Testis (tissue), 2 donors: ENCODE measurements at regions not wholly inside any gene's neighbourhood (a gene's known extent, or its start where the extent isn't known, plus 50 kb on each side); places are given as distances from the start of the nearest gene placed in this dataset.
"Not testable (repeated sequence)": the region's sequence is repeated elsewhere in the genome, so short reads cannot be mapped to it uniquely, and the experiment has no call there.

ENCODE experiments used
- DNase-seq: peaks from one replicate; pipeline ENCODE4 v3.0.0-alpha.2; 2019
- H3K27ac ChIP-seq, 2 donors: fragments of 200-600 bp; sonication (generic); one replicate each; pipeline ENCODE4 v1.5.1; 2019
- H3K27me3 ChIP-seq: fragments of 200-600 bp; sonication (generic); one replicate; pipeline ENCODE4 v1.5.1; 2019
- H3K36me3 ChIP-seq: fragments of 200-600 bp; sonication (generic); one replicate; pipeline ENCODE4 v1.5.1; 2017; ENCODE audit warnings: low read depth; ENCODE audit errors: missing control alignments
- H3K4me1 ChIP-seq: fragments of 200-600 bp; sonication (generic); one replicate; pipeline ENCODE4 v1.5.1; 2019
- H3K4me3 ChIP-seq, 2 donors: fragments of 200-600 bp; sonication (generic); one replicate each; pipeline ENCODE4 v1.5.1; 2017 to 2019
- H3K9me3 ChIP-seq: fragments of 200-600 bp; sonication (generic); one replicate; pipeline ENCODE4 v1.5.1; 2017
- CTCF ChIP-seq, 3 experiments: fragments of 450-650 bp in 2 of 3; fragments of 200-600 bp in 1 of 3; sonication (generic) in 1 of 3; IDR thresholded peaks; one replicate each; pipeline ENCODE4 v1.5.1; 2016 to 2019; ENCODE audit warnings: antibody characterized with exemption in 3 of 3, mild to moderate bottlenecking in 2 of 3, moderate library complexity in 1 of 3
- POLR2A ChIP-seq: fragments of 450-650 bp; IDR thresholded peaks from one replicate; pipeline ENCODE4 v1.6.1; 2017; ENCODE audit warnings: antibody characterized with exemption, mild to moderate bottlenecking, moderate library complexity
- WGBS, 2 donors: methylation state at CpG; one replicate each; pipeline ENCODE4 v1.1.5; 2018; 5-methylcytosine and 5-hydroxymethylcytosine counted together
- intact Hi-C: fragments of 100-400 bp; cut with DNase I; formaldehyde crosslinking; loops from one replicate; pipeline ENCODE4 v1.15.1; 2023; ENCODE audit warnings: low total_unique reads

DNA sequence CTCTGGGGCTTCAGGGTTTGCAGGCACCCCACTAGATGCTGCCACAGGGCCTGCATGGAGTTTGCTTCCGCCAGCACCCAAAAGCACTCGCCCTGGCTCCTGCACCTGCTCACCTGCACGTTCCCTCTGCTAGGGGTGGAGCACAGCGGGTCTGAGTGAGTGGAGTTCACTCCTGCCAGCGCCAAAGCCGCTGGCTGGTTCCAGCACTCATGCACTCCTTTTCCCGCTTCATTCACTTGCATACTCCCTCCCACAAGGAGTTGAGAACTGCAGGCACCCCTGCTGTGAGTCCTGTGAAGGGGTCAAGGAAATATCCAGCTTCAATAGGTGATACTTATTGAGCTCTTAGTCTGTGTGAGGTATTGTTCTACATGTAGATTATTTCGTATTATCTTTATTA is 537.5 kb downstream of the NR2F2 start:
- intact Hi-C loops = no loop called here
- 71 to 79% methylated on average over 8 of the region's 8 CpGs for WGBS, 2 donors
- TF ChIP-seq CTCF (IDR thresholded peaks at IDR 0.05) = no peak
- no peak for TF ChIP-seq POLR2A

DNA sequence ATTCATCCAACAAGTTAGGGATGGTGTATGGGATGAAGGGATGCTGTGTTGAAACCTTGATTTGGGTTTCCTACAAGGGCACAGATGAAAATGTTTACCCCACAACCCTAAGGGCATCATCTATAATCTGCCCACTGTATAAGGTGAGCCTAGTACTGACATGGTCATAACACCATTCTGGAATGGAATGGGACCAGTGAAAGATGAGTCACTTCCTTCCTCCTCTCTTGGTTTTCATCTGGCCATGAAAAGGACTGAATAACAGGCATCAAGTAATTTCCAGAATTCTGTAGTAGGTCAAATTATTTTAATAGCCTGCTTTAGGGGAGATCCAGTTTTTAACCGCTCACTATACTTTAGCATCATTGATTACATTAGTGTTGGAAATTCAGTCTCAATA is 538.6 kb downstream of the NR2F2 start:
- 97 to 98% methylated on average over 1 of the region's 1 CpG for WGBS, 2 donors

More for the DNA sequence above, 537.5 kb downstream of the NR2F2 start:
- H3K4me1 ChIP-seq = no peaks in the 10 kb centered on the region
- no peaks in the 10 kb centered on the region for H3K36me3 ChIP-seq
- H3K9me3 ChIP-seq = no peaks in the 10 kb centered on the region
- no peak overlapping the region for H3K4me3 ChIP-seq
- no peak for DNase-seq
- H3K27me3 ChIP-seq = no peaks in the 10 kb centered on the region
- no peak overlapping the region for H3K27ac ChIP-seq

DNA sequence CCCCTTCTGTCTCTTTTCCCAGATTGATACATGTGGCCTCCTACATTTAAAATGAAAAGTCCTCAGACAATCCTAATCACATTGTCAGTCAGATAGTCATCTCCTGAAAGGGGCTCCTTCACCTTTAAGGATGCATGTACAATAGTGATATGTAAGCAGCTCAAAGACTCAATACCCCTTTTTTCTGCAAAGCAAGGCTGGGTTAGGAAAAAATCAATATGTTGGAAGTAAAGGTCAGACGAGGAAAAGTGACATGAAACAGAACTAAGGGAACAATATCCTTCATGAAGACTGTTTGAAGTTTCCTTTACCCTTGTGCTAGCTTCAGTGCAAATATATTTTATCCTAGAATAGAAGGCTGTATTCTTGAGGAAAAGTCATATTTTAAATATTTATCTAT is 539.3 kb downstream of the NR2F2 start:
- no peak for DNase-seq

More for the DNA sequence above, 538.6 kb downstream of the NR2F2 start:
- Histone ChIP-seq H3K4me3 (no peak overlapping the region), H3K9me3 (no peaks in the 10 kb centered on the region), H3K27me3 (no peaks in the 10 kb centered on the region), H3K4me1 (no peaks in the 10 kb centered on the region), H3K27ac (no peak overlapping the region), H3K36me3 (no peaks in the 10 kb centered on the region)
- intact Hi-C loops = no loop called here
- no peak for DNase-seq
- TF ChIP-seq POLR2A = no peak
- TF ChIP-seq CTCF (IDR thresholded peaks at IDR 0.05) = no peak

GRCh38 chr15:96870580-96870979 is 540.1 kb downstream of the NR2F2 start:
- WGBS, 2 donors = 65 to 68% methylated on average over 8 of the region's 8 CpGs
- intact Hi-C loops = no loop called here

More for the DNA sequence above, 539.3 kb downstream of the NR2F2 start:
- no peaks in the 10 kb centered on the region for H3K4me1 ChIP-seq
- no peaks in the 10 kb centered on the region for H3K36me3 ChIP-seq
- H3K9me3 ChIP-seq = no peaks in the 10 kb centered on the region
- no peak overlapping the region for H3K27ac ChIP-seq
- TF ChIP-seq CTCF (IDR thresholded peaks at IDR 0.05) = no peak
- no peak for TF ChIP-seq POLR2A
- intact Hi-C loops = no loop called here
- no peaks in the 10 kb centered on the region for H3K27me3 ChIP-seq
- H3K4me3 ChIP-seq = no peak overlapping the region
- 62 to 73% methylated on average over 1 of the region's 1 CpG for WGBS, 2 donors

GRCh38 chr15:96877442-96877841 is 546.9 kb downstream of the NR2F2 start:
- H3K36me3 ChIP-seq, H3K27me3 ChIP-seq, intact Hi-C loops, H3K4me1 ChIP-seq, DNase-seq, H3K4me3 ChIP-seq, H3K27ac ChIP-seq, H3K9me3 ChIP-seq: not testable (repeated sequence)
- WGBS, 2 donors = 91% methylated on average over 6 of the region's 6 CpGs

More at GRCh38 chr15:96870580-96870979, 540.1 kb downstream of the NR2F2 start:
- Histone ChIP-seq H3K36me3 (no peaks in the 10 kb centered on the region), H3K4me3 (no peak overlapping the region), H3K4me1 (no peaks in the 10 kb centered on the region), H3K27me3 (no peaks in the 10 kb centered on the region), H3K27ac (no peak overlapping the region), H3K9me3 (no peaks in the 10 kb centered on the region)
- no peak for DNase-seq
- TF ChIP-seq CTCF (IDR thresholded peaks at IDR 0.05) (no peak), POLR2A (no peak)
